ENCODE measurements at regions not wholly inside any gene's neighbourhood (a gene's known extent, or its start where the extent isn't known, plus 50 kb on each side); places are given as distances from the start of the nearest gene placed in this dataset.
"Not testable (repeated sequence)": the region's sequence is repeated elsewhere in the genome, so short reads cannot be mapped to it uniquely, and the experiment has no call there.

DNA sequence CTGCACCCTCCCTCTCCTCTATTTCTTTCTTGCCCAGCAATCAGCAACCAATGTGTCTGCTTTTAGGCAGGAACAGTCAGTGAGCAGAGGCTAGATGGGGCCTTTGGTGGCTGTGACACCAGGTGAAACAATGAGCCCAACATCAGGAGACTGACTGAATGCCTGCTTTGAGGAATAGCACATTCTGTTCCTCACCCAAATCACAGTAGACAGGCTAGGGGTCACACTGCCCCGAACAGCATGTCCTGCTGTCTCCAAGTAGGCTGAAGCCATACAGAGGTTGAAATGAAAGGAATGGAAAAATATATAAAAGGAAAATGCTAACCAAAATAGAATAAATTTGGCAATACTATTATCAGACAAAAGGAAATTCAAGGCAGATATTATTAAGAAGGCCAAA lies 122.5 kb upstream of the GDNF start:
- DNase-seq (ENCODE audit: low spot score): no peak

- no peak for DNase-seq (ENCODE audit: low spot score)
Observed at GRCh38 chr5:37957218-37957617, 117.4 kb upstream of the GDNF start.

GRCh38 chr5:37955748-37956147 lies 115.9 kb upstream of the GDNF start:
- no peak for DNase-seq (ENCODE audit: low spot score)

DNA sequence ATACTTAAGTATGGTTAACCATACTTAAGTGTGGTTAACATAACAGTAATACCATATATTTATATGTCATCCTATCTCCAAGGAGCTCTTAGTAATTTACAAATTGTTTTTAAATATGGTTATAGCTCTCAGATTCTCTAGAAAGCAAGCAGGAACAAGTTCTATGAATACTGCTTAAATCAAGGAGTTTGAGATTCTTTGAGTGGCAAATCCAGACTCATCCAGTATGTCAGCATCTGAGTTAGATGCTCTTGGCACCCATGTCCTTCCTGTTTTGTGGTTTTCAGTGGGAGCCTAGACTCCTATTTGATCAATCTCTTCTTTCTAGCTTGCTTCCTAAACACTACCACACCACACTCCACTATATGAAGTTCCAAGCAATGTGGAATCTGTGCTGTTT lies 114.7 kb upstream of the GDNF start:
- DNase-seq (ENCODE audit: low spot score): no peak

DNA sequence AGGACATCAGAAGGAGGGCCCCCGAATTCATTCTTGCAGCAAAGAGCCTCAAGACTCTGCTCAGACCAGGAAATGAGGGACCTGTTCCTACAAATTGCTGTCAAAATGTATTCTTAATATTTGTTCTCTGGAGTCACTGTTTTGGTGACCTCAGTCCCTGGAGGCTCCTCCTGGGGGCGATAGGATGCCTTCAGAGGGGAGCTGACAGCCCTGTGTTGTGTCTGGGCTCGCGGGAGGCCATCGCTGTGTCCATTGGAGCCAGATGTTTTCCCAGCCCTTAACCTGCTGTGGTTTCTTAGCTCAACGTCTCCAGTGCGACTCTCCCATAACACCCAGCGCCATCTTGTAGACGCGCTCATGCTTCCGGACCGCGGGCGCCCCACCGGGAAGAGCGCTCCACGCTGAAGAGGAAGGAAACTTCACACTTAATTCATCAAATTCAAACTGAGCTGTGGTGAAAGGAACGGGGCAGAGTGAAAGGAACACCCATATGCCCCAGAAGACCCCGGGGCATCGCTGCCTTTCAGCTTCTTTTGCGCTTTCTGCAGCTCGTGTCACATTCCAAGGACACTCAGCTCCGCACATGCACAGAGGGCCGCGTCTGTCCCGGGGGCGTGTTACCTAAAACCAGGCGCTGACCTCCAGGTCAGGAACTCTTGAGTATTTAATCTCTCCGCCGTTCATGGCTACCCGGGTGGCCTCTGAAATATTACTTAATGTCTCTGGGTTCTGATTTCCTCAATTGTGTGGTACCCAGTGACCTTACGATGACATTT lies 112.3 kb upstream of the GDNF start:
- no peak for DNase-seq (ENCODE audit: low spot score)

- DNase-seq (ENCODE audit: low spot score): no peak
Observed at GRCh38 chr5:37950436-37950835, 110.6 kb upstream of the GDNF start.

DNA sequence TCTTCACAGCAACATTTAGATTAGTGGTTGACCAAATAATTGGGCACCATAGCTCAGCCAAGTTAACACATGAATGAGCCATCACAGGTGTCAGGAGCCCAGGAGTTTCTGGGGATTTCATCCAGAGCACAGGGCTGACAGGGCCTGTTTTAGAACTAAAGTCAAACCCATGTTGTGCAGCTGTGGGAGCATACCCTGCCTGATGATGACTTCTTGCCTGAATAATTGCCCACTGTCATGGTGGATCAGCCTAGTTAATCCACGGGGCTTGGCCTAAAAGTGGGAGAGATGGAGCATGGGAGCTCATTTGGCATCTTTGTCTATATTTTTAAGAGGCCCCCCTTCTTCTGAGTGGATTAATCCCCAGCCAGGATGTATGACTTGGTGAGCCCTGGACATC lies 105.6 kb upstream of the GDNF start:
- no peak for DNase-seq (ENCODE audit: low spot score)

- DNase-seq (ENCODE audit: low spot score): not testable (repeated sequence)
Observed at GRCh38 chr5:37943136-37943535, 103.3 kb upstream of the GDNF start.

DNA sequence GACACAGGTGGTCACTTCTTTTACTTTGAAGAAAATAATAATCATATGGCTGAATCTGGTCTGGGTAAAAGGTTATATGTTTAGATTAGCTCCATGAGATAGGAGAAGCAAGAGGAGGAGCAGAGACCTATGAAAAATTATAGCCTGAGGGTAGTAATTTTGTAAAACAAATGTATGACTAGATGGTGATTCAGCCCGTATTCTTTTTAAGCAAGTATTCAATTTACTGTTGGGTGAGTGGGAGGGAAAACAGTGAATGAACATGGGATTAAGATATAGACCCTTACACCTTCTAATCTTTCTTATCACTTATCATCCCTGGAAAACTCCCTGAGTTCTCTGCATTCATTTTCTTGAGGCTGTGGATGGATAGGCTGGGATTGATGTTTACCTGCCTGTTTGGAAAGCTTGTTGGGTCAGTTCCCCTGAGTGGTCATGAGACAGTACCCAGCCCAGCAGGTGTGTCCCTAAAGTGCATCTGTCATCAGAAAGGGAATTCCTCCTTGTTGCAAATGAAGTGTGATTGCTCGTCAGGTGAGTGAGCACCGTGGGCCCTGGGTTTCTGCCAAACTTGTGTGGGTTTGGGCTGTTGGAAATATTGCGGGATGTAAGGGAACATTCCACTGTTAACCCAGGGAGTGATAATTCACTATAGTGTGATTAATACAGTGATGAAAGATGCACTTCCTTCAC lies 101.2 kb upstream of the GDNF start:
- peak; percentile 62 for DNase-seq (ENCODE audit: low spot score)

DNA sequence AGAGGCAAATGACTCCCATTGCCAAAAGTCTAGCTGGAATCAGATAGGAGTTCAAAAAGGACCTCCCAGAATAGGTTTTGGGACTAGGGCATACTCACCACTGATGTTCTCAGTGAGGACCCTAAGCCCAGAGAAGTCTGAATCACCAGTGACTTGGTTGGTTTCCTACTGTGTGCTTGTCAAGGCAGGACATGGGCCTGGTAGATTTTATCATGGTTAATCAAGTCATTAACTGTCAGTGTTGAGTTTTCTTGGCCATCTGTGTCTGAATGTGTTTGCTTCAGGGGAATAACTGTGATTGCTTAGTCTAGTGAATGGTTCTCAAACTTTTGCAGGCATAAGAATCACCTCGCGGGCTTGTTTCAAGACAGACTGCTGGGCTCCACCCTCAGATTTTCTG lies 99.0 kb upstream of the GDNF start:
- DNase-seq (ENCODE audit: low spot score): no peak

DNA sequence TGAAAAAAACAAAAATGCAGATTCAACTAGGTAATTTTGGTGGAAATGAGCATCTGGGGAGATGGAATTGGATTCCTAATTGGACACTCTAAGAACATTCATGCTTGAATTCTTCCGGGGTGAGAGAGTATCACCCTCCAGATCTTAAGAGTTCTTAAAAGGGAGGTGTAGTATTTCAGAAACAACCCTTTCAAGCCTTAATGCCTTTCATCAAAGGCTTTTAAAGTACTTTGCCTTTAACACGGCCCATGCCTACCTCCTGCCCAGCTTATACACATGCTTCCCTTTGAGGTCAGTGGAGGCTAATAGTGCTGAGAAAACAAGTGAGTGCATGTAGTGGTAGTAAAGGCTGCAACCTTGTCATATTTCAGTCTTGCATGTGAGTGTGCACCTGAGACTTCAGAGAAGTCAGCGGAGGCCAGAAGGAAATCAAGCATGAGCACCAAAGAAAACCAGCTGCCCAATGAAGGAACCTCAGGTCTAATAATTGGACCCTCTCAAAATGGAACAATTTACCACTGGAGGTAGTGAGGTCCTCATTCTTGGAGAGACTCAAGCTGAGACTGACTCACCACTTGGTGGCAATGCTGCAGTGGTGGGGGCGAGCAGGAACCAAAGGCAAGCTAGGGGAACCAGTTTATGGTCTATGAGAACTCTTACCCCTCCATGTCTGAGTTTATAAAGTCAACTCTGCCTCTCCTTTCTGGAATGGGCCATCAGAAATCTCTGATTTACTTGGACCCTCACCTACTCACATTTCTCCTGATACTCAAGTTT lies 98.4 kb upstream of the GDNF start:
- no peak for DNase-seq (ENCODE audit: low spot score)

GRCh38 chr5:37936091-37936490 lies 96.2 kb upstream of the GDNF start:
- peak; percentile 55 for DNase-seq (ENCODE audit: low spot score)

GRCh38 chr5:37933576-37933975 lies 93.7 kb upstream of the GDNF start:
- no peak for DNase-seq (ENCODE audit: low spot score)

DNA sequence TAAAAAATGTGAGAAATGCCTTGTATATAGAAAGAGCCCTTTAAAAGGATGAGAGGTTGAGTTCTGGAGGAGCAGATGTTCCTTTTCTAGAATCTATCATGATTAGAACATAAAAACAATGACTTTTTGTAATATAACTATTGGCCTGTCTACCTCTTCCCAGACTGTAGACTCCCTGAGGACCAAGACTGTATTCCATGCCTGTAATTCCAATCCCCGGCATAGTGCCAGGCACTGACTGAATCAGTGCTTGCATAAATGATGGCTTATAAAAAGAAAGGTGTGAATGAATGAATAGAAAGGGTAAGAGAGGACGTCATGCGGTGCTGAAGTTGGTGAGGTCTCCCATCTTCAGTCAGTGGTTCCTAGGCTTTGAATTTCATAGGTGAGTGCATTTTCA lies 92.6 kb upstream of the GDNF start:
- DNase-seq (ENCODE audit: low spot score): no peak

GRCh38 chr5:37931541-37931940 lies 91.7 kb upstream of the GDNF start:
- DNase-seq (ENCODE audit: low spot score): no peak

DNA sequence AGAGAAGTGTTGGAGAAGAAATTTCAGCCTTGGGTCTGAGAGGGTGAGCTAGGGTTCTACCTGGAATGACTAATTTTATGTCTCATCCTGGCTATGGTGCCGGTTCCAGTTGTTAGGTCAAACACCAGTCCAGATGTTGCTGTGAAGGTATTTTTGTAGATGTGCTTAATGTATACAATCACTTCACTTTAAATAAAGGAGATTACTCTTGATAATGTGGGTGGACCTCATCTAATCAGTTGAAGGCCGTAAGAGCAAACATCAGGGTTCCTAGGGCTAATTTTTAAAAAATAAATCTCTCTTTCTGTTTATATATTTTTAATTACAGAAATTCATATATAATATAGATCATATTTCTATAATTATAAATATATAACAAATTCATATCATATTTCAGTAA lies 90.5 kb upstream of the GDNF start:
- DNase-seq (ENCODE audit: low spot score): no peak

GRCh38 chr5:37929791-37930190 lies 90.0 kb upstream of the GDNF start:
- DNase-seq (ENCODE audit: low spot score): no peak

DNA sequence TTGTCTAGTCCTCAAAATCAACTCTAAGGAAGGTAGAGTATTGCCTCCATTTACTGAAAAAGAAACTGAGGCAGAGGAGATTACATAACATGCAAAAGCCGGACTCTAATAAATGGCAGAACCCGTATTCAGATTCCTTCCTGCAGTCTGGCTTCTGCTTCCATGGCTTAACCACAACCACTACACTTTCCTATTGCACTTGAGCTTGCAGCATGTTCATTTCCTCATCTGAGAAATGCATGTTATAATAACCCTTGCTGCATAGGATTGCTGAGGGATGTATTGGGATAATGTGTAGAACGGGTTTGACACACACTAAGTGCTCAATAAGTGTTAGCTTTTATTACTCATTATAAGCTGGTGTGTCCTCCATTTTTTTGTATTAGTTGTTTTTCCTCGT lies 87.9 kb upstream of the GDNF start:
- not testable (repeated sequence) for DNase-seq (ENCODE audit: low spot score)

- DNase-seq (ENCODE audit: low spot score): no peak
Observed at GRCh38 chr5:37926732-37927131, 86.9 kb upstream of the GDNF start.

GRCh38 chr5:37921452-37921851 lies 81.6 kb upstream of the GDNF start:
- DNase-seq (ENCODE audit: low spot score): no peak

- DNase-seq (ENCODE audit: low spot score): no peak
Observed at GRCh38 chr5:37918424-37918823, 78.6 kb upstream of the GDNF start.

- DNase-seq (ENCODE audit: low spot score): no peak
Observed at GRCh38 chr5:37916525-37916924, 76.7 kb upstream of the GDNF start.

DNA sequence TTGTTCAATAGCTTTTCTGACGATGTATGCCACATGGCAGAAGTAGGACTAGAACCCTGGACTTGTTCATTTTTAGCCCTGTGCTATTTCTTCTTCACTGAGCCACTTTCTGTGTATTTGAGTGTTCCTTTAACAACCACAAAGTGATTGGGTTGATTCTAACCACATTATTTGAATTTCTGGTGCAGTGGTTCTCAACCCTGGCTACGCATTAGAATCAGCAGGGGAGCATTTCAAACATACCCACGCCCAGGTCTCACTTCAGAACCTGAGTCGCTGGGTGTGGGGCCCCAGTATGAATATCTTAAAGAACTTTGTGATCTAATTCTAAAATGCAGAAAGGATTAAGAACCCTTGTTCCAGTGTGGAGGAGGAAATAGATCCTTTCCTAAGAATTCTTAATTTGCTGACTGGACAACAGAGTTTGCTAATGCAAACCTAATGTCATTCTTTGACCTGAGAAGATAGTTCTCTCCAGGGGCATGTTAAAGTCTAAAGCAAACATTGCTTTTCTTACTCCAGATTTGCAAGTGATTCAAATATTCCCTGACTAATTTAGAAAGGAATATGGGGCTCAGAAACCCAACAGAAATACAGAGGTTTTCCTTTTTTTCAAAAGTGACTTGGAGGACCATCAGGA lies 75.4 kb upstream of the GDNF start:
- DNase-seq (ENCODE audit: low spot score): no peak

Data from kidney tubule cell (primary cell).